ENCODE measurements at regions not wholly inside any gene's neighbourhood (a gene's known extent, or its start where the extent isn't known, plus 50 kb on each side); places are given as distances from the start of the nearest gene placed in this dataset.

DNA sequence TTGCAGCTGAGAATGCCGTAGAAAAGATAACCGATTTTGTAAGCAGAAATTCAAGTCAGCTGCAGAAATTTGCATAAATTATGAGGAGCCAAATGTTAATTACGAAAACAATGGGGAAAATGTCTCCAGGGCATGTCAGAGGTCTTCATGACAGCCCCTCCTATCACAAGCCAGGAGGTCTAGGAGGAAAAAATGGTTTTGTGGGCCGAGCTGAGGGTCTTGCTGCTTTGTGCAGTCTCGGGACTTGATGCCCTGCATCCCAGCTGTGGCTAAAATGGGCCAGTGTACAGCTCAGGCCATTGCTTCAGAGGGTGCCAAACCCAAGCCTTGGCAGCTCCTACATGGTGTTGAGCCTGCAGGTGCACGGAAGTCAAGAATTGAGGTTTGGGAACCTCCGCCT is 131.2 kb upstream of the PDE3A start:
- TF ChIP-seq YY1 (IDR thresholded peaks at IDR 0.05; ENCODE audit: extremely low read depth, insufficient replicate concordance, low read depth, low read length), result no peak
- TF ChIP-seq POLR2A (IDR thresholded peaks at IDR 0.05; ENCODE audit: borderline replicate concordance, extremely low read depth, insufficient read depth, insufficient read length), result no peak
